ENCODE measurements at regions not wholly inside any gene's neighbourhood (a gene's known extent, or its start where the extent isn't known, plus 50 kb on each side); places are given as distances from the start of the nearest gene placed in this dataset.

DNA sequence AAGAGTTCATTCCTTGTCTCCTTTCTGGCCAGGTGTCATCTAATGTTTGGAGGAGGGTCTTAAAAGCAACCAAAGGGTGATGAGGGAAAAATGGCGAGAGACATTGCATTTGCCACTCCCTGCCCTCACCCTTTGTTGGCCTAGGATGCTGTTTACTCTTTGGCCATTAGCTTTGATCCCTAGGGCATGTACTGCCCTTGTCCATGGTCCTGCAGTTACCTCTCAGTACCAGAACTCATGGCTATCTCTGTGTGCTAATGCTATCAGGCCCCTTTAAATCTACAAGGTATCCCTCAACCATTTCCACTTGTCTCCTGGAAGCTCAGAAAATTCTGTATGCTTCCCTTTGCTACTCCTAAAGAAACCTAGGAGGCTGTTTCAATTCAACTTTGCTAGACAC lies 424.8 kb upstream of the PLXNA2 start:
- intact Hi-C loops (cut with DNase I) = no loop called here
- Histone ChIP-seq H3K4me3 (no peak overlapping the region), H3K9me3 (no peaks in the 10 kb centered on the region), H3K4me1 (no peaks in the 10 kb centered on the region), H3K27me3 (no peaks in the 10 kb centered on the region), H3K27ac (no peak overlapping the region), H3K36me3 (no peaks in the 10 kb centered on the region)
- ATAC-seq (peak; percentile 52), DNase-seq (peak in 1 of 4 donors; percentile 5)
- TF ChIP-seq, protein P1, sequence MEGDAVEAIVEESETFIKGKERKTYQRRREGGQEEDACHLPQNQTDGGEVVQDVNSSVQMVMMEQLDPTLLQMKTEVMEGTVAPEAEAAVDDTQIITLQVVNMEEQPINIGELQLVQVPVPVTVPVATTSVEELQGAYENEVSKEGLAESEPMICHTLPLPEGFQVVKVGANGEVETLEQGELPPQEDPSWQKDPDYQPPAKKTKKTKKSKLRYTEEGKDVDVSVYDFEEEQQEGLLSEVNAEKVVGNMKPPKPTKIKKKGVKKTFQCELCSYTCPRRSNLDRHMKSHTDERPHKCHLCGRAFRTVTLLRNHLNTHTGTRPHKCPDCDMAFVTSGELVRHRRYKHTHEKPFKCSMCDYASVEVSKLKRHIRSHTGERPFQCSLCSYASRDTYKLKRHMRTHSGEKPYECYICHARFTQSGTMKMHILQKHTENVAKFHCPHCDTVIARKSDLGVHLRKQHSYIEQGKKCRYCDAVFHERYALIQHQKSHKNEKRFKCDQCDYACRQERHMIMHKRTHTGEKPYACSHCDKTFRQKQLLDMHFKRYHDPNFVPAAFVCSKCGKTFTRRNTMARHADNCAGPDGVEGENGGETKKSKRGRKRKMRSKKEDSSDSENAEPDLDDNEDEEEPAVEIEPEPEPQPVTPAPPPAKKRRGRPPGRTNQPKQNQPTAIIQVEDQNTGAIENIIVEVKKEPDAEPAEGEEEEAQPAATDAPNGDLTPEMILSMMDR (IDR thresholded peaks at IDR 0.05) = no peak

DNA sequence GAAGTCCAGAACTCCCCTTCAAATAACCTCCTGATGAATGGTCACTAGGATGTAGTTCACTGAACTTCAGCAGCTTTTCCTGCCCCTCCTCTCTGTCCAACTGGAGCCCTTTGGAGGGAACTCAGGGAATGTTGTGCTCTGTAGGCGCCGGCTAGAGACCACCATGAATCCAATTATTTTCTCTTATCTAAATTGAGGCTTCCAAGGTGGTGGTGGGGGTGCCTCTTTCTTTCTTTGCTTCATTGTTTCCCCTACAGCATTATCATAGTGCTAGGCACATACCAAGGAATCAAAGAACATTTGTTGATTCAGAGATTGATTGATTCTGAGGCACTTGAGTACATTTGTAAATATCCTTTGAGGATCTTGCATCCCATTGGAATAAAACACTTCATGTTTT lies 426.6 kb upstream of the PLXNA2 start:
- no peak for ATAC-seq
- intact Hi-C loops (cut with DNase I) = no loop called here
- H3K27me3 ChIP-seq = no peaks in the 10 kb centered on the region

DNA sequence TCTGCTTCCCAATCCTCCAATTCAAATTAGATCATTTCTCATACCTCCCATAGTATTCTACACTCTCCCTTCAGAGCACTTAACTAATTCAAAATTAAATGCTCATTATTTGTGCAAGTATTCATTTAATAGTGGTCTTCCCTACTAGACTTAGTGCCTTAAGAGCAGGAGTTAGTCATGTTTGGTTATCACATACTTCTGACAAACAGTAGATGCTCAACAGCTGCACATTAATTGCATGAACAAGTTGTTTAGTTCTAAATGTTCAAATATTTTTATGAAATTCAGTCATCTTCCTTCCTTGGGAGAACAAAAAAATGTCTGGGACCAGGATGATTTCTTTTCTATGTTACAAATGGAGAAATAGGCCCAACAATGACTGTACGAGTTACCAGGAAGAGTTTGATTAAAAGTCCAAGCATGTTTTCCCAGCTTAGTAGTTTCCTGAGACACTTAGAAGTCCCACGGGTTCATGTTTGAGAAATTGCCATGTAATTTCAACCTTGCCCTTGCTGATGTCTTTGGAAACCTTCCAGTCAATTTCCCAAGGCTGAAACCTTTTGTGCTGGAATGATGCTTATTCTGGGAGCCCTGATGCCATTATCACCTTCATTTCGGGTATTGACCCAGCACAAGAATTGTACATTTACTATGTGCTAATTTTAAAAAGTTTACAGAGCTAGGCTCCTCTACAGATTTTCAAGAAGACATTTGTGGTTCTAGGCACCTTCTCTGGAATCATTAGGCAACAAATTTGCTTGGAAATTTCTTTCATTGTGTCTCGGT lies 437.9 kb upstream of the PLXNA2 start:
- ATAC-seq (no peak), DNase-seq (no peak)
- Histone ChIP-seq H3K9me3 (no peaks in the 10 kb centered on the region), H3K27me3 (no peaks in the 10 kb centered on the region), H3K27ac (no peak overlapping the region), H3K4me1 (no peaks in the 10 kb centered on the region), H3K36me3 (no peaks in the 10 kb centered on the region), H3K4me3 (no peak overlapping the region)
- intact Hi-C loops (cut with DNase I) = no loop called here
- TF ChIP-seq, protein P1 (IDR thresholded peaks at IDR 0.05) = no peak

More for the DNA sequence above, 426.6 kb upstream of the PLXNA2 start:
- Histone ChIP-seq H3K9me3 (no peaks in the 10 kb centered on the region), H3K36me3 (no peaks in the 10 kb centered on the region), H3K4me1 (no peaks in the 10 kb centered on the region), H3K4me3 (no peak overlapping the region), H3K27ac (no peak overlapping the region)
- DNase-seq = no peak
- TF ChIP-seq, protein P1 (IDR thresholded peaks at IDR 0.05) = no peak

DNA sequence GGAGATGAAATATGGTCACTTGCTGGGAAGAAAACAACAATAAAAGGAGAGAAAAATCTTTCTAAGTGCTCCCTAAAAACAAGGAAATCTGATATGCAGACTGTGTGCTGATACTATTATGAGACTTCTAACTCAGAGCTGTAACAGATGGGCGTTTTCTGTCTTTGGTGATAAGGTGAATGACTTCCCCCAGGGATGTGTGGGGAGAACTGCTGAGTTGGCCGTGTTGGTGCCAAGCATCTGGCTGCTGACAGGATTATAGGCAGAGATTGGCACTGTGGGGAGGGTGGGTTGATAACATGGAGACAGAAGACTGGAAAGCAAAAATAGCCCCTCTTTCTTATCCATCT lies 438.5 kb upstream of the PLXNA2 start:
- H3K9me3 ChIP-seq = no peaks in the 10 kb centered on the region
- DNase-seq (no peak), ATAC-seq (no peak)
- H3K36me3 ChIP-seq = no peaks in the 10 kb centered on the region
- H3K4me3 ChIP-seq = no peak overlapping the region
- intact Hi-C loops (cut with DNase I) = no loop called here
- TF ChIP-seq, protein P1 (IDR thresholded peaks at IDR 0.05) = no peak
- H3K27me3 ChIP-seq = no peaks in the 10 kb centered on the region
- no peaks in the 10 kb centered on the region for H3K4me1 ChIP-seq
- no peak overlapping the region for H3K27ac ChIP-seq

DNA sequence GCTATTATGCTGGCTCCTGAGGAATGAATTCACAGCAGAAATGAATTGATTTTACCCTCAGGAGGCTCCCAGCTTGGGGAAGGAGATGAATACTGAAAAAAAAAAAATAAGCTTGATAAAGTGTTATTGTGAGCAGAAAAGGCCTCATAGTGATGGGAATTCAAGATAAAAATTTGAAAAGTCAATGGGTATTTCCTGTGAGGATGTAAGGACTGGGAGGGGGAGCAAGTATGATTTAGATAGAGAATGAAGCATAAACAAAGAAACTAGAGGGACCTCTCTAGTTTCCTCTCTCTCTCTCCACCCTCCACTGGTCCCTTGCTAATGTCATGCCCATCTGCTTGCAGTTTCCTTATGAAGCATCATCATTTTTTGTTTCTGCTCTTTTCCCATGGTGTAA lies 439.0 kb upstream of the PLXNA2 start:
- TF ChIP-seq, protein P1 (IDR thresholded peaks at IDR 0.05) = no peak
- Histone ChIP-seq H3K27ac (no peak overlapping the region), H3K9me3 (no peaks in the 10 kb centered on the region), H3K27me3 (no peaks in the 10 kb centered on the region), H3K4me1 (no peaks in the 10 kb centered on the region), H3K36me3 (no peaks in the 10 kb centered on the region), H3K4me3 (no peak overlapping the region)
- ATAC-seq (no peak), DNase-seq (no peak)
- intact Hi-C loops (cut with DNase I) = no loop called here

All from left lung (tissue), 4 donors.